ENCODE measurements at regions not wholly inside any gene's neighbourhood (a gene's known extent, or its start where the extent isn't known, plus 50 kb on each side); places are given as distances from the start of the nearest gene placed in this dataset.

DNA sequence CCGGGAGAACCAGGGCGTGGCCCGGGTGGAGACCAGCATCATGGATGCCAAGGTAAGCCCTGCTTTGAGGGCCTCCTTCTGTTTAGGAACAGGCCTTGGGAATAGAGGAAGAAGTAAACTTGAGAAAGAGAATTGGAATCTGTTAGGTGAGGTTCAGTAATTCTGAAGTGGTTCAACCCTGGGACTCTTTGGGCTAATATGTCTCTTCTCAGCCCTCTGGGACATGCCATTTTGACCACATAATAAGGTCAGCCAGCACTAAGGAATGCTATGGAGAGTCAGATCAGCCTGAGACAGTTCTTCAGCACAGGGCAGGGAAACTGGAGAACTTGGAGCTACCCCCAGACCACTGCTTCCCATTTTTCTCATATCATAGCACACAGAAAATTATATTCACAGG is 63.3 kb upstream of the PRPS1 start:
- POLR2A ChIA-PET: no interaction called here

More for the DNA sequence above, 63.3 kb upstream of the PRPS1 start:
- no peak overlapping the region for H3K27ac ChIP-seq (ENCODE audit: extremely low read length, insufficient read depth, low read length)
- no TSS peak for BruUV-seq (replicated peaks)
- no peak for ATAC-seq
- no peaks in the 10 kb centered on the region for H3K9me3 ChIP-seq (ENCODE audit: low read length)
- intact Hi-C loops (cut with micrococcal nuclease; ENCODE audit: unreplicated experiment): no loop called here
- H3K79me2 ChIP-seq (ENCODE audit: insufficient read depth, low read length): no peaks in the 10 kb centered on the region
- no peak overlapping the region for H2AFZ ChIP-seq (ENCODE audit: low read length)
- no peaks in the 10 kb centered on the region for H4K20me1 ChIP-seq (ENCODE audit: insufficient read depth, low read length)
- no peak overlapping the region for H3K4me3 ChIP-seq (replicated peaks in 1 of 3; ENCODE audit: insufficient read depth in 1 of 3, low read depth in 2 of 3, low read length in 3 of 3)
- in situ Hi-C loops (cut with HindIII; ENCODE audit: extremely low pct_ligation_motif_present, low pct_unique_long_range_greater_than_20kb): no loop called here
- no peak overlapping the region for H3K9ac ChIP-seq (ENCODE audit: insufficient read depth, low read depth, low read length)
- WGBS (ENCODE audit: low lambda C conversion rate): 72% methylated on average over 3 of the region's 3 CpGs
- no peaks in the 10 kb centered on the region for H3K36me3 ChIP-seq (replicated peaks in 1 of 2; ENCODE audit: control insufficient read depth in 1 of 2, insufficient read depth in 2 of 2, low read length in 2 of 2)
- H3K4me1 ChIP-seq (ENCODE audit: insufficient read depth, low read length): no peaks in the 10 kb centered on the region
- CTCF ChIA-PET (ENCODE audit: low intra/inter-chr PET ratio, low total read pairs): no interaction called here
- no peaks in the 10 kb centered on the region for H3K27me3 ChIP-seq (ENCODE audit: control insufficient read depth in 1 of 2, insufficient read depth in 2 of 2, low read length in 2 of 2)
- no peak for DNase-seq (ENCODE audit: low spot score)
- TF ChIP-seq KLF9 (CRISPR knock-in tag; IDR thresholded peaks at IDR 0.05; ENCODE audit: low read depth) (no peak), ATF2 (CRISPR knock-in tag; IDR thresholded peaks at IDR 0.05) (no peak), ATF5 (CRISPR knock-in tag; IDR thresholded peaks at IDR 0.05; ENCODE audit: low read depth) (no peak), TCF12 (IDR thresholded peaks at IDR 0.05) (no peak), TCF12 (CRISPR knock-in tag; IDR thresholded peaks at IDR 0.05) (no peak), ZNF263 (CRISPR knock-in tag; IDR thresholded peaks at IDR 0.05) (no peak), NR2C2 (CRISPR knock-in tag; IDR thresholded peaks at IDR 0.05; ENCODE audit: borderline replicate concordance) (no peak), ZFP41 (CRISPR knock-in tag; IDR thresholded peaks at IDR 0.05; ENCODE audit: borderline replicate concordance) (no peak), LRRFIP1 (CRISPR knock-in tag; conservative IDR thresholded peaks at IDR 0.05) (no peak), ZNF17 (CRISPR knock-in tag; IDR thresholded peaks at IDR 0.05) (no peak), ZNF619 (CRISPR knock-in tag; IDR thresholded peaks at IDR 0.05) (no peak)
- H3K4me2 ChIP-seq (ENCODE audit: low read depth, low read length): no peak overlapping the region
- no peak for FAIRE-seq

Data from HepG2 (cell line).